ENCODE measurements at regions not wholly inside any gene's neighbourhood (a gene's known extent, or its start where the extent isn't known, plus 50 kb on each side); places are given as distances from the start of the nearest gene placed in this dataset.
A peak's percentile ranks its signal among the peaks of the same experiment; 100 is the strongest.

DNA sequence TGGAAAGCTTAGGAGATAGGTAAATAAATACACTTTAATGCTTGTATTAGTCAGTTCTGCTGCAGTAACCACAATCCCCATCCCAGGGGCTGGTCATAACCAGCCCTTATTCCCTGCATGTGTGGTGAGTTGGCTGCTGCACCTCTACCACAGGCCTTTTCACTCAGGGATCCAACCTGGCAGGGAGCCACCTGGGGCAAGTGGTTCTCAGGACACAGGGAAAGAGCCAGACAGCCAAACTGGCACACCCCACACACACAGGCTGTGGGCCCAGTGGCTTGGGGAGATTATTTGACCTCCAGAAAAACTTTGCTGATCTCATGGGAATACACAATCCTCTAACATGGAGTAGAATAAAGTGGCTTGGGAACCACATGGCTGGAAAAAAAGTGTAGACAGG lies 400.0 kb upstream of the RNF32 start:
- no peaks in the 10 kb centered on the region for H4K20me1 ChIP-seq (ENCODE audit: insufficient read depth)
- no peaks in the 10 kb centered on the region for H3K9me2 ChIP-seq (ENCODE audit: insufficient read depth, low read length)
- H3K36me3 ChIP-seq (ENCODE audit: insufficient read depth, low read length), result no peaks in the 10 kb centered on the region
- H3K4me3 ChIP-seq (ENCODE audit: low read length), result no peak overlapping the region
- no peak overlapping the region for H3K9ac ChIP-seq (ENCODE audit: low read length)
- H3K9me3 ChIP-seq (ENCODE audit: low read length), result no peaks in the 10 kb centered on the region
- no peaks in the 10 kb centered on the region for H3K27me3 ChIP-seq (ENCODE audit: insufficient read depth, low read depth, low read length)
- no peak overlapping the region for H2AFZ ChIP-seq (ENCODE audit: low read depth, low read length)
- H3F3A ChIP-seq (ENCODE audit: insufficient read depth, low read length, poor library complexity, severe bottlenecking), result no peaks in the 10 kb centered on the region
- no peaks in the 10 kb centered on the region for H3K79me2 ChIP-seq (replicated peaks; ENCODE audit: insufficient read depth, low read length)
- no peak overlapping the region for H3K4me2 ChIP-seq (ENCODE audit: low read length)
- no peak overlapping the region for H3K27ac ChIP-seq (ENCODE audit: low read length)
- TF ChIP-seq TAF1 (IDR thresholded peaks at IDR 0.05; ENCODE audit: low read depth), result no peak

DNA sequence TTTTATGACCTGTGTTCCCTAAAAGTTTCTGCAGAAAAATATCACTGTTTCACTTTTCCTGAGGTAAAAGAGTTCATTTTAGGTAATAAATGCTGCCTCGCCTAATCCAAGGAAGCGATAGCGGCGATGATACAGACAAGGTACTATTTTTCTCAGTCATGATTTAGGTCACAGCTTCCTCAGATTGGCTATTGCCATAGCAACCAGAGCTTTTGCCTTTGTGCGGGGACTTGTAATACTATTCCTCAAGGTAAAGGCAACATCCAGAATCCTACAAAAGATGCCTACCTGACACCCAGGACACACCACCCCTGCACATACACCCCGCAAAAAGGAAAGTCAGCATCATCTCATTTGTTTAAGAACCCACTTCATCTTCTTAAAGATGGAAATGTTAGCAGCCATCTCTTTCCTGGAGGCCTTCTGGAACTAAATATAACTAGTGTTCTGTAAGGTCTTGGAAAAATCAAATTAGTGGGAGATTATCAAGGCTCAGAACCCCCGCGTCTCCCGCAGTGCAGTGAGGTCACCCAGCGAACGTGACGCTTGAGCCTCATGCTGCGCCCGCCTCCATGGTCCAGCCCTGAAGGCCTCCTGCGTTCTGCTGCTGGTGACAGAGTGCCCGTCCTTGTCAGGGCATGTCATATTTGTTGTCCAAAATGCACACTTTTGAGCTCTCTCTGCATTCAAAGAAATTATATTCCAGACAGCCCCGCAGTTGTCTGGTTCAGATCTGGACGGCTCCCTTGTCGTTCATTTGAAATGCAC lies 402.0 kb upstream of the RNF32 start:
- H3K27ac ChIP-seq (ENCODE audit: low read length), result peak overlapping the region; percentile 18
- H2AFZ ChIP-seq (ENCODE audit: low read depth, low read length), result no peak overlapping the region
- H3K9ac ChIP-seq (ENCODE audit: low read length), result no peak overlapping the region
- H3K9me2 ChIP-seq (ENCODE audit: insufficient read depth, low read length), result no peaks in the 10 kb centered on the region
- no peaks in the 10 kb centered on the region for H4K20me1 ChIP-seq (ENCODE audit: insufficient read depth)
- no peaks in the 10 kb centered on the region for H3F3A ChIP-seq (ENCODE audit: insufficient read depth, low read length, poor library complexity, severe bottlenecking)
- H3K27me3 ChIP-seq (ENCODE audit: insufficient read depth, low read depth, low read length), result no peaks in the 10 kb centered on the region
- H3K4me2 ChIP-seq (ENCODE audit: low read length), result no peak overlapping the region
- no peaks in the 10 kb centered on the region for H3K9me3 ChIP-seq (ENCODE audit: low read length)
- TF ChIP-seq TAF1 (IDR thresholded peaks at IDR 0.05; ENCODE audit: low read depth) (no peak), SMC3 (conservative IDR thresholded peaks at IDR 0.05; ENCODE audit: poor library complexity) (no peak), POLR2AphosphoS5 (IDR thresholded peaks at IDR 0.05) (no peak), RAD21 (conservative IDR thresholded peaks at IDR 0.05) (no peak), MXI1 (conservative IDR thresholded peaks at IDR 0.05; ENCODE audit: poor library complexity, severe bottlenecking) (no peak), EP300 (conservative IDR thresholded peaks at IDR 0.05; ENCODE audit: poor library complexity, severe bottlenecking) (no peak), EZH2 (IDR thresholded peaks at IDR 0.05; ENCODE audit: borderline replicate concordance, insufficient read depth, low read length, poor library complexity, severe bottlenecking) (no peak)
- TF ChIP-seq, protein P1, sequence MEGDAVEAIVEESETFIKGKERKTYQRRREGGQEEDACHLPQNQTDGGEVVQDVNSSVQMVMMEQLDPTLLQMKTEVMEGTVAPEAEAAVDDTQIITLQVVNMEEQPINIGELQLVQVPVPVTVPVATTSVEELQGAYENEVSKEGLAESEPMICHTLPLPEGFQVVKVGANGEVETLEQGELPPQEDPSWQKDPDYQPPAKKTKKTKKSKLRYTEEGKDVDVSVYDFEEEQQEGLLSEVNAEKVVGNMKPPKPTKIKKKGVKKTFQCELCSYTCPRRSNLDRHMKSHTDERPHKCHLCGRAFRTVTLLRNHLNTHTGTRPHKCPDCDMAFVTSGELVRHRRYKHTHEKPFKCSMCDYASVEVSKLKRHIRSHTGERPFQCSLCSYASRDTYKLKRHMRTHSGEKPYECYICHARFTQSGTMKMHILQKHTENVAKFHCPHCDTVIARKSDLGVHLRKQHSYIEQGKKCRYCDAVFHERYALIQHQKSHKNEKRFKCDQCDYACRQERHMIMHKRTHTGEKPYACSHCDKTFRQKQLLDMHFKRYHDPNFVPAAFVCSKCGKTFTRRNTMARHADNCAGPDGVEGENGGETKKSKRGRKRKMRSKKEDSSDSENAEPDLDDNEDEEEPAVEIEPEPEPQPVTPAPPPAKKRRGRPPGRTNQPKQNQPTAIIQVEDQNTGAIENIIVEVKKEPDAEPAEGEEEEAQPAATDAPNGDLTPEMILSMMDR (IDR thresholded peaks at IDR 0.05; ENCODE audit: poor library complexity, severe bottlenecking), result no peak
- TF ChIP-seq, protein P2, sequence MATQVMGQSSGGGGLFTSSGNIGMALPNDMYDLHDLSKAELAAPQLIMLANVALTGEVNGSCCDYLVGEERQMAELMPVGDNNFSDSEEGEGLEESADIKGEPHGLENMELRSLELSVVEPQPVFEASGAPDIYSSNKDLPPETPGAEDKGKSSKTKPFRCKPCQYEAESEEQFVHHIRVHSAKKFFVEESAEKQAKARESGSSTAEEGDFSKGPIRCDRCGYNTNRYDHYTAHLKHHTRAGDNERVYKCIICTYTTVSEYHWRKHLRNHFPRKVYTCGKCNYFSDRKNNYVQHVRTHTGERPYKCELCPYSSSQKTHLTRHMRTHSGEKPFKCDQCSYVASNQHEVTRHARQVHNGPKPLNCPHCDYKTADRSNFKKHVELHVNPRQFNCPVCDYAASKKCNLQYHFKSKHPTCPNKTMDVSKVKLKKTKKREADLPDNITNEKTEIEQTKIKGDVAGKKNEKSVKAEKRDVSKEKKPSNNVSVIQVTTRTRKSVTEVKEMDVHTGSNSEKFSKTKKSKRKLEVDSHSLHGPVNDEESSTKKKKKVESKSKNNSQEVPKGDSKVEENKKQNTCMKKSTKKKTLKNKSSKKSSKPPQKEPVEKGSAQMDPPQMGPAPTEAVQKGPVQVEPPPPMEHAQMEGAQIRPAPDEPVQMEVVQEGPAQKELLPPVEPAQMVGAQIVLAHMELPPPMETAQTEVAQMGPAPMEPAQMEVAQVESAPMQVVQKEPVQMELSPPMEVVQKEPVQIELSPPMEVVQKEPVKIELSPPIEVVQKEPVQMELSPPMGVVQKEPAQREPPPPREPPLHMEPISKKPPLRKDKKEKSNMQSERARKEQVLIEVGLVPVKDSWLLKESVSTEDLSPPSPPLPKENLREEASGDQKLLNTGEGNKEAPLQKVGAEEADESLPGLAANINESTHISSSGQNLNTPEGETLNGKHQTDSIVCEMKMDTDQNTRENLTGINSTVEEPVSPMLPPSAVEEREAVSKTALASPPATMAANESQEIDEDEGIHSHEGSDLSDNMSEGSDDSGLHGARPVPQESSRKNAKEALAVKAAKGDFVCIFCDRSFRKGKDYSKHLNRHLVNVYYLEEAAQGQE (IDR thresholded peaks at IDR 0.05; ENCODE audit: borderline replicate concordance), result no peak
- H3K79me2 ChIP-seq (replicated peaks; ENCODE audit: insufficient read depth, low read length), result no peaks in the 10 kb centered on the region
- H3K4me3 ChIP-seq (ENCODE audit: low read length), result no peak overlapping the region
- H3K36me3 ChIP-seq (ENCODE audit: insufficient read depth, low read length), result no peaks in the 10 kb centered on the region

Measured in neural cell (in vitro differentiated cells).